GM13976 (cell line): ENCODE measurements at regions not wholly inside any gene's neighbourhood (a gene's known extent, or its start where the extent isn't known, plus 50 kb on each side); places are given as distances from the start of the nearest gene placed in this dataset.

ENCODE experiments used
- DNase-seq: peaks from one replicate; pipeline ENCODE4 v3.0.0; 2012; ENCODE audit warnings: low spot score
- in situ Hi-C: fragments of 300-500 bp; cut with MboI; formaldehyde crosslinking; loops from one replicate; pipeline ENCODE4 v1.12.0; 2022; ENCODE audit warnings: low sequenced_read_pairs, mixed read lengths, inconsistent platforms; ENCODE audit not compliant: unreplicated experiment
- TF ChIP-seq, protein P1 (sequence below): IDR thresholded peaks from 2 replicates; pipeline ENCODE4 v1.5.1; 2012; ENCODE audit warnings: borderline replicate concordance, mild to moderate bottlenecking; ENCODE audit not compliant: insufficient read depth; ENCODE audit errors: extremely low read depth, missing control alignments, control extremely low read depth

GRCh38 chr5:4513381-4513780 lies 626.7 kb upstream of the ADAMTS16 start:
- DNase-seq, result no peak

DNA sequence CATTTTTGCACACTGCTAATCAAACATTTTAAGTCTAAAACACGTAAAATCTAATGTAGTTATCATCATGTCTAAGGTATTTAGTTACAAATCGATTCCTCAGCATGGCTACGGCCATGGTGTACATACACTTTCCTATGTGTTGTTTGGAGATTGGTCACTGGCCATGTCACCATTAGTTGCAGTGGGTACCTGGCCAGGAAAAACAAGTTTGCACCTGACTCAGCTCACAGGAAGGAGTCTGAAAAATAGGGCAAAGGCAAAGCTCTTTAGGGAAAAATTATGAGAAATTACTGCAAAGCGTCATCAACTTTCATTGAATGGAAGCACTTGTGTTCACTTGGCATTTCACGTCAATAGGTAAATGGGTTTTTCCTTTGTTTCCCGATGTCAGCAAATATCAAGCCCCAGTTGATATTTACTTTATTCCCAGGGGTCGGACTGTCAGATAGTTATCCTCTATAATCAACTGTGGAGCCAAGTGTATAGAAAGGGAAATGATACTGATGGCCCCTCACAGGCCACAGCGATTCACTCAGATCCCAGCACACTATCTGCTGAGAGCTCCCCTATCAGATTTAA lies 626.0 kb upstream of the ADAMTS16 start:
- TF ChIP-seq, protein P1, sequence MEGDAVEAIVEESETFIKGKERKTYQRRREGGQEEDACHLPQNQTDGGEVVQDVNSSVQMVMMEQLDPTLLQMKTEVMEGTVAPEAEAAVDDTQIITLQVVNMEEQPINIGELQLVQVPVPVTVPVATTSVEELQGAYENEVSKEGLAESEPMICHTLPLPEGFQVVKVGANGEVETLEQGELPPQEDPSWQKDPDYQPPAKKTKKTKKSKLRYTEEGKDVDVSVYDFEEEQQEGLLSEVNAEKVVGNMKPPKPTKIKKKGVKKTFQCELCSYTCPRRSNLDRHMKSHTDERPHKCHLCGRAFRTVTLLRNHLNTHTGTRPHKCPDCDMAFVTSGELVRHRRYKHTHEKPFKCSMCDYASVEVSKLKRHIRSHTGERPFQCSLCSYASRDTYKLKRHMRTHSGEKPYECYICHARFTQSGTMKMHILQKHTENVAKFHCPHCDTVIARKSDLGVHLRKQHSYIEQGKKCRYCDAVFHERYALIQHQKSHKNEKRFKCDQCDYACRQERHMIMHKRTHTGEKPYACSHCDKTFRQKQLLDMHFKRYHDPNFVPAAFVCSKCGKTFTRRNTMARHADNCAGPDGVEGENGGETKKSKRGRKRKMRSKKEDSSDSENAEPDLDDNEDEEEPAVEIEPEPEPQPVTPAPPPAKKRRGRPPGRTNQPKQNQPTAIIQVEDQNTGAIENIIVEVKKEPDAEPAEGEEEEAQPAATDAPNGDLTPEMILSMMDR, result no peak
- in situ Hi-C loops, result no loop called here
- no peak for DNase-seq

More at GRCh38 chr5:4513381-4513780, 626.7 kb upstream of the ADAMTS16 start:
- TF ChIP-seq, protein P1, result no peak
- in situ Hi-C loops, result no loop called here

DNA sequence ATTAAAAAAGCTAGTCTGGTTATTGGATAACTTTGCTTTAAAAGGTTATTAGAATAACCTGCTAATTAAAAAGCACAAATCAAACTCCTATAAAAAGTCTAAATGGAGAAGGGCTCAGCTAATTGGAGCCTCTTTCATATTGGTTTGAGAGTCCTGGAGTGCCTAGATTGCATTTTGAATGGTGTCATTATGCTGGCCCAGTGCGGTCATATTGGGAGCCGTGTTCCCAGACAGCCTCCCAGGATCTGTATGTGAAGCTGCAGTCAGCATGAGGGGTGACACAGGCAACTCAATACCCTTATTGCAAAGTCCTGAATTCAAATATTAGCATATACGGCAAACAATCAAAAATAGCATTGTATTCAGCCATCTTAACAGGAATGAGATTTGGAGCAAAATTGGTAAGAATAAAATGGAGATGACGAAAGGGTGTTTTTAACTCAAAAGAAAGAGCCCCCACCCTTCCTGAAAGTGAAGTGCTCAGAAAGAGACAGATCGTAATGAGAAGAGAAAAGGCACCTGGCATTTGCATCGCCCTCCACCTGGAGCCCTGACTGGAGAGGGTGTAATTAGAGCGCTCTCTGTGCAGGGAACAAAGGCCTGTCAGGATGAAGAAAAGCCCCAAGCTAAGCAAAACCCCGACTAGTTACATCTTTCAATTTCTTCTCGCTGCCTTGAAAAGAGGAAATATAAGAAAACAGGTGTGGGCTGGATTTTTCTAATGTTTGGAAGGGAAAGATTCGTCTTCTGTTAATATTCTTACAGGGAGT lies 621.0 kb upstream of the ADAMTS16 start:
- TF ChIP-seq, protein P1, result no peak
- DNase-seq, result no peak
- in situ Hi-C loops, result no loop called here

- no peak for DNase-seq
Measured at GRCh38 chr5:4520559-4520958, 619.6 kb upstream of the ADAMTS16 start.

DNA sequence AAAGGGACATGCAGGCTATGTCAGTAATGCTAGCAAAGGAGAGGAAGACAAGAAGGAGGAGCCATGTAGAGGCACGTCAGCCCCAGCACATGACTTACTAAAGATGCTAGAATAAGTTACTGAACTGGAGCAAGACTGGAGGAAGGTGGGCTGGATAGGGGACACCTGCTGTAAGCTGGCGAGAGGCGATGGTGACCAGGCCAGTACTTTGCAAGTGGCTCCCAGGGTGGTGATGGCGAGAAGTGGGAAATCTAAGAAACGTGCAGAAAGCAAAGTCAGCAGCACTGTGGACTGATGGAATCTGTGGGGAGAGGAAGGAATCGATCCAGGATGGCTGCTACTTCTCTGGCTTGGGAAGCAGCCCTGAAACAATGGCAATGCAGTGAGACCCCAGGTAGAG lies 617.1 kb upstream of the ADAMTS16 start:
- in situ Hi-C loops, result no loop called here
- TF ChIP-seq, protein P1, result no peak
- DNase-seq, result no peak

More at GRCh38 chr5:4520559-4520958, 619.6 kb upstream of the ADAMTS16 start:
- in situ Hi-C loops, result no loop called here
- TF ChIP-seq, protein P1, result no peak

DNA sequence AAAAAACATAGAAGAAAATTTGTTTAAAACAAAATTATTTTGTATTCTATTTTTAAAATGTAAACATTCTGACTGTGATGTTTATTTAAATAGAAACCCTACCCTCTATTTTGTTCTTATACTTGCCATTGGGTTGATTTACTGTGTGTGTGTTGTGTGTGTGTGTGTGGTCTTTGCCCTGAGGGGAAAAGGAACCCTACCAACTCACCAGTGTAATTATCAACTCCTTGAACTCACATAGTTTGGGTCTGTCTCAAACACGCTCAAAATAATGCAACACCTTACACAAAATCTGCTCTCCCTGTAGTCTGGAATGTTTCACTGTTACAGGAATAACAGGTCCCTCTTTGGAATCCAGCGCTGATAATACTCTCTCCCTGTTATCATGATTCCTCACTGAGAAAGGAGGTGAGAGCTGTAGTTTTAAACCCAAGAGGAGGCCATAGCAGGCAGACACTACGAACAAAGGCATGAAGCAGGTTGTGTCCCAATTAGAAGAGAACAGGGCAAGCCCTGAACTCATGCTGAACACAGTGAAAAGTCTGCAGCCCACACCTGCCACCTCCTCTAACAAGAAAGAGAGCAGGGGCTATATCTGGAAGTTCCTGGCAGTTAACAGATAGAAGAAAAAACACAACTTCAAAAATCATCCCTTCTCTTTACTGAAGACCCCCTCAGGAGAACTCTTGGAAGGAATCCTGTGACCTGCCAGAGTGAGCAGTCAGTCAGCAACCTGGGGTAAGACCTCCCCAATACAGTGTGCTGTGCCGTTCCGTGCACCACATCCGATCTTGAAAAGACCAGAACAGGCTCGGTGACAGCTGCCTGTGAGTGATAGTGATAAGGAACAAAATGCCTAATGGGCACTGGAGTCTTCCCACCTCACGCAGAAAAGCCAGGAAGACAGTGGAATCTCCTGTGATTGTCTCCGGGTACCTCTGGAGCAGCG lies 608.1 kb upstream of the ADAMTS16 start:
- no peak for DNase-seq
- TF ChIP-seq, protein P1, result no peak
- in situ Hi-C loops, result no loop called here
